ENCODE measurements at regions not wholly inside any gene's neighbourhood (a gene's known extent, or its start where the extent isn't known, plus 50 kb on each side); places are given as distances from the start of the nearest gene placed in this dataset.

GRCh38 chr10:71043858-71044257, 155.5 kb upstream of the PCBD1 start:
- Histone ChIP-seq H3K4me1 (ENCODE audit: control insufficient read depth in 3 of 3, insufficient read depth in 2 of 3, low read depth in 1 of 3, low read length in 2 of 3) (peaks cover 0 to 3% (median 0%) of the 10 kb centered on the region in 3 donors), H3K27ac (ENCODE audit: low read depth in 1 of 3, low read length in 2 of 3) (no peak overlapping the region), H3K36me3 (ENCODE audit: control insufficient read depth in 3 of 3, insufficient read depth in 2 of 3, low read depth in 1 of 3, low read length in 3 of 3) (no peaks in the 10 kb centered on the region), H3K9me3 (ENCODE audit: control insufficient read depth in 2 of 2, insufficient read depth in 1 of 2, low read depth in 1 of 2, low read length in 1 of 2) (no peaks in the 10 kb centered on the region), H3K27me3 (ENCODE audit: control insufficient read depth in 3 of 3, insufficient read depth in 3 of 3, low read length in 3 of 3) (peaks cover 0 to 9% (median 0%) of the 10 kb centered on the region in 3 donors), H3K4me3 (ENCODE audit: low read depth in 1 of 3, low read length in 3 of 3) (no peak overlapping the region)
- DNase-seq = no peak
- WGBS, 3 donors = 70 to 88% (median 70%) methylated on average over 4 of the region's 4 CpGs
- no peak for FAIRE-seq

GRCh38 chr10:71044720-71045119, 156.4 kb upstream of the PCBD1 start:
- Histone ChIP-seq H3K4me3 (ENCODE audit: low read depth in 1 of 3, low read length in 3 of 3) (no peak overlapping the region), H3K4me1 (ENCODE audit: control insufficient read depth in 3 of 3, insufficient read depth in 2 of 3, low read depth in 1 of 3, low read length in 2 of 3) (peaks cover 0 to 3% (median 0%) of the 10 kb centered on the region in 3 donors), H3K36me3 (ENCODE audit: control insufficient read depth in 3 of 3, insufficient read depth in 2 of 3, low read depth in 1 of 3, low read length in 3 of 3) (no peaks in the 10 kb centered on the region), H3K27ac (ENCODE audit: low read depth in 1 of 3, low read length in 2 of 3) (no peak overlapping the region), H3K27me3 (ENCODE audit: control insufficient read depth in 3 of 3, insufficient read depth in 3 of 3, low read length in 3 of 3) (peaks cover 0 to 9% (median 0%) of the 10 kb centered on the region in 3 donors), H3K9me3 (ENCODE audit: control insufficient read depth in 2 of 2, insufficient read depth in 1 of 2, low read depth in 1 of 2, low read length in 1 of 2) (no peaks in the 10 kb centered on the region)
- no peak for FAIRE-seq
- WGBS, 3 donors = 62 to 82% (median 64%) methylated on average over 7 of the region's 7 CpGs
- no peak for DNase-seq

GRCh38 chr10:71045204-71045809, 156.9 kb upstream of the PCBD1 start:
- no peak for FAIRE-seq
- Histone ChIP-seq H3K27ac (ENCODE audit: low read depth in 1 of 3, low read length in 2 of 3) (no peak overlapping the region), H3K9me3 (ENCODE audit: control insufficient read depth in 2 of 2, insufficient read depth in 1 of 2, low read depth in 1 of 2, low read length in 1 of 2) (no peaks in the 10 kb centered on the region), H3K4me1 (ENCODE audit: control insufficient read depth in 3 of 3, insufficient read depth in 2 of 3, low read depth in 1 of 3, low read length in 2 of 3) (peaks cover 0 to 3% (median 0%) of the 10 kb centered on the region in 3 donors), H3K36me3 (ENCODE audit: control insufficient read depth in 3 of 3, insufficient read depth in 2 of 3, low read depth in 1 of 3, low read length in 3 of 3) (no peaks in the 10 kb centered on the region), H3K4me3 (ENCODE audit: low read depth in 1 of 3, low read length in 3 of 3) (no peak overlapping the region), H3K27me3 (ENCODE audit: control insufficient read depth in 3 of 3, insufficient read depth in 3 of 3, low read length in 3 of 3) (peaks cover 0 to 9% (median 0%) of the 10 kb centered on the region in 3 donors)
- WGBS, 3 donors = 53 to 67% (median 66%) methylated on average over 10 of the region's 10 CpGs
- DNase-seq = no peak

GRCh38 chr10:71045936-71046335, 157.6 kb upstream of the PCBD1 start:
- H3K27me3 ChIP-seq (ENCODE audit: control insufficient read depth in 3 of 3, insufficient read depth in 3 of 3, low read length in 3 of 3) = peaks cover 0 to 9% (median 0%) of the 10 kb centered on the region in 3 donors
- H3K4me3 ChIP-seq (ENCODE audit: low read depth in 1 of 3, low read length in 3 of 3) = no peak overlapping the region
- H3K4me1 ChIP-seq (ENCODE audit: control insufficient read depth in 3 of 3, insufficient read depth in 2 of 3, low read depth in 1 of 3, low read length in 2 of 3) = peaks cover 0 to 3% (median 0%) of the 10 kb centered on the region in 3 donors
- no peak overlapping the region for H3K27ac ChIP-seq (ENCODE audit: low read depth in 1 of 3, low read length in 2 of 3)
- DNase-seq (no peak), FAIRE-seq (no peak)
- 67 to 75% (median 68%) methylated on average over 4 of the region's 4 CpGs for WGBS, 3 donors
- no peaks in the 10 kb centered on the region for H3K36me3 ChIP-seq (ENCODE audit: control insufficient read depth in 3 of 3, insufficient read depth in 2 of 3, low read depth in 1 of 3, low read length in 3 of 3)
- no peaks in the 10 kb centered on the region for H3K9me3 ChIP-seq (ENCODE audit: control insufficient read depth in 2 of 2, insufficient read depth in 1 of 2, low read depth in 1 of 2, low read length in 1 of 2)

- FAIRE-seq = no peak
- 71 to 82% (median 72%) methylated on average over 5 of the region's 5 CpGs for WGBS, 3 donors
- H3K36me3 ChIP-seq (ENCODE audit: control insufficient read depth in 3 of 3, insufficient read depth in 2 of 3, low read depth in 1 of 3, low read length in 3 of 3) = no peaks in the 10 kb centered on the region
- H3K9me3 ChIP-seq (ENCODE audit: control insufficient read depth in 2 of 2, insufficient read depth in 1 of 2, low read depth in 1 of 2, low read length in 1 of 2) = no peaks in the 10 kb centered on the region
- peaks cover 0 to 3% (median 0%) of the 10 kb centered on the region in 3 donors for H3K4me1 ChIP-seq (ENCODE audit: control insufficient read depth in 3 of 3, insufficient read depth in 2 of 3, low read depth in 1 of 3, low read length in 2 of 3)
- H3K4me3 ChIP-seq (ENCODE audit: low read depth in 1 of 3, low read length in 3 of 3) = no peak overlapping the region
- no peak overlapping the region for H3K27ac ChIP-seq (ENCODE audit: low read depth in 1 of 3, low read length in 2 of 3)
- no peak for DNase-seq
- H3K27me3 ChIP-seq (ENCODE audit: control insufficient read depth in 3 of 3, insufficient read depth in 3 of 3, low read length in 3 of 3) = peaks cover 0 to 6% (median 0%) of the 10 kb centered on the region in 3 donors
These were observed 158.4 kb upstream of the PCBD1 start for GRCh38 chr10:71046747-71047146.

- Histone ChIP-seq H3K4me3 (ENCODE audit: low read depth in 1 of 3, low read length in 3 of 3) (no peak overlapping the region), H3K27me3 (ENCODE audit: control insufficient read depth in 3 of 3, insufficient read depth in 3 of 3, low read length in 3 of 3) (no peaks in the 10 kb centered on the region), H3K27ac (ENCODE audit: low read depth in 1 of 3, low read length in 2 of 3) (no peak overlapping the region), H3K9me3 (ENCODE audit: control insufficient read depth in 2 of 2, insufficient read depth in 1 of 2, low read depth in 1 of 2, low read length in 1 of 2) (no peaks in the 10 kb centered on the region), H3K36me3 (ENCODE audit: control insufficient read depth in 3 of 3, insufficient read depth in 2 of 3, low read depth in 1 of 3, low read length in 3 of 3) (no peaks in the 10 kb centered on the region), H3K4me1 (ENCODE audit: control insufficient read depth in 3 of 3, insufficient read depth in 2 of 3, low read depth in 1 of 3, low read length in 2 of 3) (peaks cover 0 to 3% (median 0%) of the 10 kb centered on the region in 3 donors)
- DNase-seq (no peak), FAIRE-seq (no peak)
- WGBS, 3 donors = 75 to 80% (median 79%) methylated on average over 6 of the region's 6 CpGs
These were observed 160.7 kb upstream of the PCBD1 start for GRCh38 chr10:71048971-71049615.

GRCh38 chr10:71049994-71050393, 161.6 kb upstream of the PCBD1 start:
- H3K27me3 ChIP-seq (ENCODE audit: control insufficient read depth in 3 of 3, insufficient read depth in 3 of 3, low read length in 3 of 3) = no peaks in the 10 kb centered on the region
- peaks cover 0 to 3% (median 0%) of the 10 kb centered on the region in 3 donors for H3K4me1 ChIP-seq (ENCODE audit: control insufficient read depth in 3 of 3, insufficient read depth in 2 of 3, low read depth in 1 of 3, low read length in 2 of 3)
- no peak overlapping the region for H3K27ac ChIP-seq (ENCODE audit: low read depth in 1 of 3, low read length in 2 of 3)
- no peak overlapping the region for H3K4me3 ChIP-seq (ENCODE audit: low read depth in 1 of 3, low read length in 3 of 3)
- DNase-seq (no peak), FAIRE-seq (no peak)
- H3K9me3 ChIP-seq (ENCODE audit: control insufficient read depth in 2 of 2, insufficient read depth in 1 of 2, low read depth in 1 of 2, low read length in 1 of 2) = no peaks in the 10 kb centered on the region
- WGBS, 3 donors = 79 to 85% (median 80%) methylated on average over 6 of the region's 6 CpGs
- no peaks in the 10 kb centered on the region for H3K36me3 ChIP-seq (ENCODE audit: control insufficient read depth in 3 of 3, insufficient read depth in 2 of 3, low read depth in 1 of 3, low read length in 3 of 3)

GRCh38 chr10:71052076-71052660, 160.2 kb upstream of the UNC5B start:
- H3K4me3 ChIP-seq (ENCODE audit: low read depth in 1 of 3, low read length in 3 of 3) = no peak overlapping the region
- no peaks in the 10 kb centered on the region for H3K36me3 ChIP-seq (ENCODE audit: control insufficient read depth in 3 of 3, insufficient read depth in 2 of 3, low read depth in 1 of 3, low read length in 3 of 3)
- DNase-seq (no peak), FAIRE-seq (no peak)
- 73 to 80% (median 73%) methylated on average over 9 of the region's 9 CpGs for WGBS, 3 donors
- no peaks in the 10 kb centered on the region for H3K27me3 ChIP-seq (ENCODE audit: control insufficient read depth in 3 of 3, insufficient read depth in 3 of 3, low read length in 3 of 3)
- no peaks in the 10 kb centered on the region for H3K4me1 ChIP-seq (ENCODE audit: control insufficient read depth in 3 of 3, insufficient read depth in 2 of 3, low read depth in 1 of 3, low read length in 2 of 3)
- no peaks in the 10 kb centered on the region for H3K9me3 ChIP-seq (ENCODE audit: control insufficient read depth in 2 of 2, insufficient read depth in 1 of 2, low read depth in 1 of 2, low read length in 1 of 2)
- H3K27ac ChIP-seq (ENCODE audit: low read depth in 1 of 3, low read length in 2 of 3) = no peak overlapping the region
